ENCODE measurements at regions not wholly inside any gene's neighbourhood (a gene's known extent, or its start where the extent isn't known, plus 50 kb on each side); places are given as distances from the start of the nearest gene placed in this dataset.

GRCh38 chr4:171007618-171008390, 805.4 kb upstream of the GALNTL6 start:
- Histone ChIP-seq H3K4me1 (ENCODE audit: control insufficient read depth in 2 of 3, insufficient read depth in 2 of 3, low read depth in 1 of 3, low read length in 3 of 3) (no peaks in the 10 kb centered on the region), H3K27ac (ENCODE audit: low read depth in 2 of 2, low read length in 2 of 2) (no peak overlapping the region), H3K27me3 (ENCODE audit: control insufficient read depth, insufficient read depth, low read length) (no peaks in the 10 kb centered on the region), H3K9ac (ENCODE audit: low read length in 3 of 3) (no peak overlapping the region), H3K4me3 (ENCODE audit: low read length in 3 of 3) (no peak overlapping the region), H3K9me3 (ENCODE audit: control insufficient read depth in 2 of 3, insufficient read depth in 1 of 3, low read length in 3 of 3) (peaks cover 0 to 7% (median 0%) of the 10 kb centered on the region in 3 donors), H3K36me3 (ENCODE audit: control insufficient read depth in 2 of 3, insufficient read depth in 3 of 3, low read length in 3 of 3) (no peaks in the 10 kb centered on the region)
- DNase-seq (no peak), FAIRE-seq (no peak)
- no peak for TF ChIP-seq CTCF (IDR thresholded peaks at IDR 0.05; ENCODE audit: borderline replicate concordance, extremely low read depth, insufficient read depth)
- intact Hi-C loops (cut with DNase I): no loop called here

GRCh38 chr4:171002246-171002645, 811.0 kb upstream of the GALNTL6 start:
- Histone ChIP-seq H3K4me3 (ENCODE audit: low read length in 3 of 3) (no peak overlapping the region), H3K27me3 (ENCODE audit: control insufficient read depth, insufficient read depth, low read length) (no peaks in the 10 kb centered on the region), H3K9me3 (ENCODE audit: control insufficient read depth in 2 of 3, insufficient read depth in 1 of 3, low read length in 3 of 3) (no peaks in the 10 kb centered on the region), H3K36me3 (ENCODE audit: control insufficient read depth in 2 of 3, insufficient read depth in 3 of 3, low read length in 3 of 3) (no peaks in the 10 kb centered on the region), H3K27ac (ENCODE audit: low read depth in 2 of 2, low read length in 2 of 2) (no peak overlapping the region), H3K9ac (ENCODE audit: low read length in 3 of 3) (no peak overlapping the region), H3K4me1 (ENCODE audit: control insufficient read depth in 2 of 3, insufficient read depth in 2 of 3, low read depth in 1 of 3, low read length in 3 of 3) (no peaks in the 10 kb centered on the region)
- intact Hi-C loops (cut with DNase I): no loop called here
- no peak for TF ChIP-seq CTCF (IDR thresholded peaks at IDR 0.05; ENCODE audit: borderline replicate concordance, extremely low read depth, insufficient read depth)
- FAIRE-seq (peak; percentile 91), DNase-seq (no peak)

DNA sequence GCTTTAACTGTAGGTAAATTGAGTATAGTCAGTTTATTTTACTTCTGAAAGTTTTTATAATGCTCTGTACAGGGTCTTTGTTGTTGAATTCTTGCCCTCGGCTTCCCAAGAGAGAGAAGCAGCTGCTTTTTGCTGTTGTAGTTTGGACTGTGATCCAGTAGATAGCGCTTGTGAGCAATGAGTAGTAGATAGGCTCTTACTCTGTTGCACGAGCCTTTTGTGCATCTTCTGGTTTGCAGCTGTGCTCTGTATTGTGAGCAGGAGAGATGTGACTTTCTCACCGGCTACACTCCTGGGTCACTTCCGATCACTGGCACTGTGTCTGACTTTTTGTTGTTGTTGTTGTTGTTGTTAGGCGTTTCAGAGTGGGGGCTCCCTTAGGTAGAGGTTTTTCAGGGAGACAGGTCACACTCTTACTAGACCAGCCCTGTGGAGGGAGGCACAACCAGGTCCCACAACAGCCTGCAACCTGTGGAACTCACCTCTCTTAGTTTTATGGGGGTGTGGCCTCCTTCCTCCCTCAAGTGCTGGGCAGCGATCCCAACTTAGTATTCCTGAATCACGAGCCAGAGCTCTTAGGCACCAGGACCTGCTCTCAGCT, 822.1 kb upstream of the GALNTL6 start:
- peak in 3 of 5 donors; percentile 37 to 63 (median 49) for DNase-seq
- H3K4me3 ChIP-seq (ENCODE audit: low read length in 3 of 3): no peak overlapping the region
- no peaks in the 10 kb centered on the region for H3K27me3 ChIP-seq (ENCODE audit: control insufficient read depth, insufficient read depth, low read length)
- H3K36me3 ChIP-seq (ENCODE audit: control insufficient read depth in 2 of 3, insufficient read depth in 3 of 3, low read length in 3 of 3): no peaks in the 10 kb centered on the region
- FAIRE-seq: no peak
- H3K27ac ChIP-seq (ENCODE audit: low read depth in 2 of 2, low read length in 2 of 2): no peak overlapping the region
- no peaks in the 10 kb centered on the region for H3K4me1 ChIP-seq (ENCODE audit: control insufficient read depth in 2 of 3, insufficient read depth in 2 of 3, low read depth in 1 of 3, low read length in 3 of 3)
- intact Hi-C loops (cut with DNase I): no loop called here
- TF ChIP-seq CTCF (IDR thresholded peaks at IDR 0.05; ENCODE audit: borderline replicate concordance, extremely low read depth, insufficient read depth): peak; percentile 48
- no peak overlapping the region for H3K9ac ChIP-seq (ENCODE audit: low read length in 3 of 3)
- H3K9me3 ChIP-seq (ENCODE audit: control insufficient read depth in 2 of 3, insufficient read depth in 1 of 3, low read length in 3 of 3): no peaks in the 10 kb centered on the region

Measured in kidney (tissue), 13 donors.